NB4 (cell line): ENCODE measurements at regions not wholly inside any gene's neighbourhood (a gene's known extent, or its start where the extent isn't known, plus 50 kb on each side); places are given as distances from the start of the nearest gene placed in this dataset.

Experiments
- POLR2A ChIP-seq: IDR thresholded peaks from 2 replicates; pipeline ENCODE4 v1.6.1; 2011; ENCODE audit warnings: mild to moderate bottlenecking; ENCODE audit not compliant: insufficient read length; ENCODE audit errors: extremely low read depth
- TF ChIP-seq, protein P1 (sequence below): IDR thresholded peaks from one replicate; pipeline ENCODE4 v1.5.1; 2012; ENCODE audit warnings: low read depth, low read length
- TF ChIP-seq, protein P2 (sequence below): IDR thresholded peaks from 2 replicates; pipeline ENCODE4 v1.6.1; 2011; ENCODE audit warnings: low read depth, low read length

DNA sequence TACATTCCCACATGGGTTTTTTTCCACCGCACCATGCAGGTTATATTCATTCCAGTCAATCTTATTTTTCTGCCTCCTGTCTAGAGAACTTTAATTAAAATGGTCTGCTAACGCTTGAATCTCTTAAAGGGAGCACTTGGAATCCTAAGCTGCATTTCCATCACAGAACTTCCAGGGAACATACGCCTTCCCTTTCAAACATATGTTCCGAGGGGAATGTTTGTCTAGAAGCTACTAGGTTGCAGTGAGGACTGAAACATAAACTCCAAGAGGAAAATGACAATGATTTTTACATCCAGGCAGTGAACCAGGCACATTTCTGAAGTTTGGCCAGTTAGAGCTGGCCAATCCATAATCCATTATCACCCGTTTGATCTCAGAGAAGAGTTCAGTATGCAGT, 375.5 kb upstream of the NRP1 start:
- TF ChIP-seq POLR2A = no peak
- TF ChIP-seq, protein P1, sequence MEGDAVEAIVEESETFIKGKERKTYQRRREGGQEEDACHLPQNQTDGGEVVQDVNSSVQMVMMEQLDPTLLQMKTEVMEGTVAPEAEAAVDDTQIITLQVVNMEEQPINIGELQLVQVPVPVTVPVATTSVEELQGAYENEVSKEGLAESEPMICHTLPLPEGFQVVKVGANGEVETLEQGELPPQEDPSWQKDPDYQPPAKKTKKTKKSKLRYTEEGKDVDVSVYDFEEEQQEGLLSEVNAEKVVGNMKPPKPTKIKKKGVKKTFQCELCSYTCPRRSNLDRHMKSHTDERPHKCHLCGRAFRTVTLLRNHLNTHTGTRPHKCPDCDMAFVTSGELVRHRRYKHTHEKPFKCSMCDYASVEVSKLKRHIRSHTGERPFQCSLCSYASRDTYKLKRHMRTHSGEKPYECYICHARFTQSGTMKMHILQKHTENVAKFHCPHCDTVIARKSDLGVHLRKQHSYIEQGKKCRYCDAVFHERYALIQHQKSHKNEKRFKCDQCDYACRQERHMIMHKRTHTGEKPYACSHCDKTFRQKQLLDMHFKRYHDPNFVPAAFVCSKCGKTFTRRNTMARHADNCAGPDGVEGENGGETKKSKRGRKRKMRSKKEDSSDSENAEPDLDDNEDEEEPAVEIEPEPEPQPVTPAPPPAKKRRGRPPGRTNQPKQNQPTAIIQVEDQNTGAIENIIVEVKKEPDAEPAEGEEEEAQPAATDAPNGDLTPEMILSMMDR = no peak
- TF ChIP-seq, protein P2, sequence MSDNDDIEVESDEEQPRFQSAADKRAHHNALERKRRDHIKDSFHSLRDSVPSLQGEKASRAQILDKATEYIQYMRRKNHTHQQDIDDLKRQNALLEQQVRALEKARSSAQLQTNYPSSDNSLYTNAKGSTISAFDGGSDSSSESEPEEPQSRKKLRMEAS = no peak
